ENCODE measurements at regions not wholly inside any gene's neighbourhood (a gene's known extent, or its start where the extent isn't known, plus 50 kb on each side); places are given as distances from the start of the nearest gene placed in this dataset.

GRCh38 chr7:156223935-156224832 lies 411.9 kb upstream of the SHH start:
- no peak for DNase-seq (ENCODE audit: low spot score)

DNA sequence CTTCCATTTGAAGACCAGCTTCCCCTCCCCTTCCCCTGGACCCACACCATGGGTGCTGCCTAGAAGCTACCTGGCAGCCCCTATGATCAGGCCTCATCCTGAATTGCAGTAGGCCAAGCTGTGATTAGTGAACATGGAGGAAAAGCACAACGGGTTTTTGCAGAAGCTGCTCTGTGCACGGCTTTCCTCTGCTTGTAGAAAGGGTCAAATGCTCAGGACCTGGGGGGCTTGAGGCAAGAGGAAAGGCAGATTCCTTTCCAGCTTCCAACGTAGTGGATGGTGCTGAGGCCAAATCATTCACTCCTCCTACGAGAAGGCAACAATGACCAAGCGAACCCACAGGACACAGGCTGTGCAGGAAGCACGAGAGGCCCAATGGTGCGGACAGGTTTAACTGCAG lies 410.3 kb upstream of the SHH start:
- DNase-seq (ENCODE audit: low spot score) = no peak

- no peak for DNase-seq (ENCODE audit: low spot score)
These were observed 409.9 kb upstream of the SHH start for GRCh38 chr7:156222151-156222550.

GRCh38 chr7:156220701-156221100 lies 408.4 kb upstream of the SHH start:
- no peak for DNase-seq (ENCODE audit: low spot score)

DNA sequence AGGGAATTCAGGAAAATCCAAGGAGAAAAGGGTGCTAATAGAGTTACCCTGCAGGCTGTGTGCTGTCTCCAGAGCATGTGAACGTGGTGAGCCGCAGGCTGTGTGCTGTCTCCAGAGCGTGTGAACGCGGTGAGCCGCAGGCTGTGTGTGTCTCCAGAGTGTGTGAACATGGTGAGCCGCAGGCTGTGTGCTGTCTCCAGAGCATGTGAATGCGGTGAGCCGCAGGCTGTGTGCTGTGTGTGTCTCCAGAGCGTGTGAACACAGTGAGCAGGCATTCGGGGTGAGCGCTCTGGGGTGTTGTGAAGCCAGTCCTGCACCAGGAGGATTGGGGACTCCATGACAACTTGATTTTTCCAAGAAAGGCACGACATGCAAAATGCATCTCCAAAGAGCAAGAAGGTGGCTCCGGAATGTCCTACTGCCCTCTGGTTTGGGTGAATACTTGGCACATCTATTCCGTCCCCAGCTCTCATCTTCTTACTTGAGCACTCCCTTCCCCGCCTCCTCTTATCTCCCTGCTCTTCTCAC lies 407.9 kb upstream of the SHH start:
- DNase-seq (ENCODE audit: low spot score) = no peak

- no peak for DNase-seq (ENCODE audit: low spot score)
These were observed 407.2 kb upstream of the SHH start for GRCh38 chr7:156219307-156220077.

GRCh38 chr7:156218544-156219306 lies 406.5 kb upstream of the SHH start:
- no peak for DNase-seq (ENCODE audit: low spot score)

GRCh38 chr7:156217803-156218202 lies 405.5 kb upstream of the SHH start:
- DNase-seq (ENCODE audit: low spot score) = no peak

GRCh38 chr7:156209087-156209486 lies 396.8 kb upstream of the SHH start:
- DNase-seq (ENCODE audit: low spot score) = no peak

- DNase-seq (ENCODE audit: low spot score) = no peak
These were observed 395.0 kb upstream of the SHH start for GRCh38 chr7:156207306-156207705.

GRCh38 chr7:156206174-156206573 lies 393.9 kb upstream of the SHH start:
- DNase-seq (ENCODE audit: low spot score) = no peak

DNA sequence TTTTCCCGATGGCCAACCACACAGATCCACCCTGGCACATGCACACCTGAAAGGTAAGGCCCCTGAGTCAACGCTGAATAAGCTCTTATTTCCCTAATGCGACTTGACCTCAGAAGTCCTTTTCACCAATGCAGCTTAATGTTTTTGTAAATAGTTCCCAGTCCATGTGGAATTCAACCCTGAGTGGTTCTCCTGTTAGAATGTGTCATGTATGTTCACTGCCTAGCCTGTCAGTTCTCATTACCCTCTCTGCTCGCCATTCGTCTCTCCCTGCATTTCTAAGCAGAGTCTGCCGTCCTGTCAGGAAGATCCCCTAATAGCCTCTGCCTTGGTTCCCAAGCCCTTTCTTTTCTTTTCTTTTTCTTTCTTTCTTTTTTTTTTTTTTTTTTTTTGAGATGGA lies 392.6 kb upstream of the SHH start:
- DNase-seq (ENCODE audit: low spot score) = no peak

DNA sequence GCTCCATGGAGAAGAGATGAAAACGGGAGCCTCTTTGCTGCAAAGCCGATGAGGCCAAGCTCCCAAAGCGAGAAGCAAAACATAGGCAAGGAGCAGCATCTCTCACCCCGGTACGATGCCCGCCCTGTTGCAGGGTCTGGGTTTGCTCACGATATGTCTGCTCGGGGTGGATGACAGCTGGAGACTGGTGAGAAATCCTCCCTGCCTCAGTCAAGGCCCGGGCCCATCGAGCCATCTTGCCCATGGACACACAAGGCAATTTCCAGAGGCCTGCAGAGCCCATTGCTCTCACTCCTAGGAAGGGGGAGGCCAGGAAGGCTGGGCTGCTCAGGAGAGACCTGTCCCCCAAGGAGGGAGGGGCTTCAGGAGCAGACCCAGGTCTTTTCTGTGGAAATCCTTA lies 391.7 kb upstream of the SHH start:
- no peak for DNase-seq (ENCODE audit: low spot score)

- no peak for DNase-seq (ENCODE audit: low spot score)
These were observed 386.0 kb upstream of the SHH start for GRCh38 chr7:156198277-156198676.

DNA sequence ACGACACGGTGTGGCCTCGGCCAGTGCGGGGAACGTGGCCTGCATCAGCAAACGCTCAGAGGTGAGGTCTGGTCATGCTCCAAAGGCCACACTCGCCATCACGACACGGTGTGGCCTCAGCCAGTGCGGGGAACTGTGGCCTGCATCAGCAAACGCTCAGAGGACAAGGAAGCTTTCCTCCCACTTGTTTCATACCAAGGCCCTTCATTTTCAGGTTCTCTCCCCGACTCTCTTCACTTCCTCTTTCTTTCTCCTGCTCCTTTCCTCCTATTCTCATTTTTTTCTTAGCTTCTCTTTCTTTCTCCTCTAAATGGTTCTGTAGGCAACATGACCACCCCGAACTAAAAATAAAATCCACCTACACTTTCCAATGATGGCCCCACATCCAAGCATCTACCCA lies 384.4 kb upstream of the SHH start:
- DNase-seq (ENCODE audit: low spot score) = no peak

- no peak for DNase-seq (ENCODE audit: low spot score)
These were observed 383.0 kb upstream of the SHH start for GRCh38 chr7:156195276-156195675.

DNA sequence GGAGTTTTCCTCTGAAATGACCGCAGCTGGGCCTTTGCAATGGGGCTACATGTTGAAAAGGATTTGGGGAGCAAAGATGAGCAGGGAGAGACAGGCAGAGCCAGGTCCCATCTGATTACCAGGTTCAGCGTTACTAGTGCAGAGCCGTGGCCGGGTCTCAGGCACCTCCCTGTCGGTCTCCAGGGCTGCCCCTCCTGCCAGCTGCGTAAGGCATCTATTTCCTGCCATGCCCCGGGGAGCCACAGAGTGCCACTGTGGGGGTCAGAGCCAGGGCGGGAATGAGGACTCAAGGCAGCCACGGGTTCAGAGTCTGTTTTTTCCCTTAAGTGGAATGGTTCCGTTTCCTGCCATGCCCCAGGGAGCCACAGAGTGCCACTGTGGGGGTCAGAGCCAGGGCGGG lies 382.6 kb upstream of the SHH start:
- no peak for DNase-seq (ENCODE audit: low spot score)

DNA sequence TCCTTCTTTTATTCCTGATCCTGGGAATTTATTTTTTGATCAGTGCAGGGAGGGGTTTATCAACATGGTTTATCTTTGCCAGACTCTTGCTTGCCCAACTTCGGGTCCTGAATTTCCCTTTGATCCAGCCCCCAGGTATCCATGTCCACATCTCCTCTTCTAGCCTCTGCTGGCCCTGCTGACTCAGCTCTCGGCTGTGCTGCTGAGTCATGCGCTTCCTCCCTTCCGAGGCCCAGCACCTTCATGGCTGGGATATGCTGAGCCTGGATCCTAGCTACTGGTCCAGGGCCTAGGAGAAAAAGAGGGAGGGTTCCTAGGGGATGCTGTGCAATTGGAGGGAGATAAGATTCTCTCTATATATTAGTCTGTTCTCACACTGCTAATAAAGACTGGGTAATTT lies 380.7 kb upstream of the SHH start:
- no peak for DNase-seq (ENCODE audit: low spot score)

DNA sequence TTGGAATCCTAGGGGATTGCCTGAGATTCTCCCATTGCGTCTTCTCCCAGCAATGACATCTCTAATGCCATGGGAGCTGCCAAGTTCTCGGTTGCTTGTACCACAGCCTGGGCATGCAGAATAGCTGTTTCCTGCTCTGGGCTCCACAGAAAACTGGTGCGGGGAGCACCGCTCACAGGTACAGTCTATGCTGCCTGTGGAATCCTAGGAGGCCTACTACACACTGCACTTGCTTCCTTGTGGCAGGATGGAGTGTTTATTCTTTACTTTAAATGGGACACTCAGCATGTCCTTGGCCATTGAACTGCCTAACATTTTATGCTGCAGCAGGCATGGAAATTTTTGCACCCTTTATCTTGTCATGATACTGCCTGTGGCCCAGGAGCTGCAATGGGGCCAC lies 378.8 kb upstream of the SHH start:
- no peak for DNase-seq (ENCODE audit: low spot score)

- DNase-seq (ENCODE audit: low spot score) = no peak
These were observed 372.8 kb upstream of the SHH start for GRCh38 chr7:156185076-156185475.

- DNase-seq (ENCODE audit: low spot score) = no peak
These were observed 371.9 kb upstream of the SHH start for GRCh38 chr7:156184164-156184563.

- no peak for DNase-seq (ENCODE audit: low spot score)
These were observed 368.4 kb upstream of the SHH start for GRCh38 chr7:156180451-156181229.
